ENCODE measurements at regions not wholly inside any gene's neighbourhood (a gene's known extent, or its start where the extent isn't known, plus 50 kb on each side); places are given as distances from the start of the nearest gene placed in this dataset.
"Not testable (repeated sequence)": the region's sequence is repeated elsewhere in the genome, so short reads cannot be mapped to it uniquely, and the experiment has no call there.

DNA sequence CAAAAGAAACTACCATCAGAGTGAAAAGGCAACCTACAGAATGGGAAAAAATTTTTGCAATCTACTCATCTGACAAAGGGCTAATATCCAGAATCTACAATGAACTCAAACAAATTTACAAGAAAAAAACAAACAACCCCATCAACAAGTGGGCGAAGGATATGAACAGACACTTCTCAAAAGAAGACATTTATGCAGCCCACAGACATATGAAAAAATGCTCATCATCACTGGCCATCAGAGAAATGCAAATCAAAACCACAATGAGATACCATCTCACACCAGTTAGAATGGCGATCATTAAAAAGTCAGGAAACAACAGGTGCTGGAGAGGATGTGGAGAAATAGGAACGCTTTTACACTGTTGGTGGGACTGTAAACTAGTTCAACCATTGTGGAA lies 83.9 kb downstream of the GEMIN8 start:
- TF ChIP-seq, protein P1, sequence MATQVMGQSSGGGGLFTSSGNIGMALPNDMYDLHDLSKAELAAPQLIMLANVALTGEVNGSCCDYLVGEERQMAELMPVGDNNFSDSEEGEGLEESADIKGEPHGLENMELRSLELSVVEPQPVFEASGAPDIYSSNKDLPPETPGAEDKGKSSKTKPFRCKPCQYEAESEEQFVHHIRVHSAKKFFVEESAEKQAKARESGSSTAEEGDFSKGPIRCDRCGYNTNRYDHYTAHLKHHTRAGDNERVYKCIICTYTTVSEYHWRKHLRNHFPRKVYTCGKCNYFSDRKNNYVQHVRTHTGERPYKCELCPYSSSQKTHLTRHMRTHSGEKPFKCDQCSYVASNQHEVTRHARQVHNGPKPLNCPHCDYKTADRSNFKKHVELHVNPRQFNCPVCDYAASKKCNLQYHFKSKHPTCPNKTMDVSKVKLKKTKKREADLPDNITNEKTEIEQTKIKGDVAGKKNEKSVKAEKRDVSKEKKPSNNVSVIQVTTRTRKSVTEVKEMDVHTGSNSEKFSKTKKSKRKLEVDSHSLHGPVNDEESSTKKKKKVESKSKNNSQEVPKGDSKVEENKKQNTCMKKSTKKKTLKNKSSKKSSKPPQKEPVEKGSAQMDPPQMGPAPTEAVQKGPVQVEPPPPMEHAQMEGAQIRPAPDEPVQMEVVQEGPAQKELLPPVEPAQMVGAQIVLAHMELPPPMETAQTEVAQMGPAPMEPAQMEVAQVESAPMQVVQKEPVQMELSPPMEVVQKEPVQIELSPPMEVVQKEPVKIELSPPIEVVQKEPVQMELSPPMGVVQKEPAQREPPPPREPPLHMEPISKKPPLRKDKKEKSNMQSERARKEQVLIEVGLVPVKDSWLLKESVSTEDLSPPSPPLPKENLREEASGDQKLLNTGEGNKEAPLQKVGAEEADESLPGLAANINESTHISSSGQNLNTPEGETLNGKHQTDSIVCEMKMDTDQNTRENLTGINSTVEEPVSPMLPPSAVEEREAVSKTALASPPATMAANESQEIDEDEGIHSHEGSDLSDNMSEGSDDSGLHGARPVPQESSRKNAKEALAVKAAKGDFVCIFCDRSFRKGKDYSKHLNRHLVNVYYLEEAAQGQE (IDR thresholded peaks at IDR 0.05; ENCODE audit: insufficient replicate concordance, low read depth): not testable (repeated sequence)
- TF ChIP-seq, protein P2, sequence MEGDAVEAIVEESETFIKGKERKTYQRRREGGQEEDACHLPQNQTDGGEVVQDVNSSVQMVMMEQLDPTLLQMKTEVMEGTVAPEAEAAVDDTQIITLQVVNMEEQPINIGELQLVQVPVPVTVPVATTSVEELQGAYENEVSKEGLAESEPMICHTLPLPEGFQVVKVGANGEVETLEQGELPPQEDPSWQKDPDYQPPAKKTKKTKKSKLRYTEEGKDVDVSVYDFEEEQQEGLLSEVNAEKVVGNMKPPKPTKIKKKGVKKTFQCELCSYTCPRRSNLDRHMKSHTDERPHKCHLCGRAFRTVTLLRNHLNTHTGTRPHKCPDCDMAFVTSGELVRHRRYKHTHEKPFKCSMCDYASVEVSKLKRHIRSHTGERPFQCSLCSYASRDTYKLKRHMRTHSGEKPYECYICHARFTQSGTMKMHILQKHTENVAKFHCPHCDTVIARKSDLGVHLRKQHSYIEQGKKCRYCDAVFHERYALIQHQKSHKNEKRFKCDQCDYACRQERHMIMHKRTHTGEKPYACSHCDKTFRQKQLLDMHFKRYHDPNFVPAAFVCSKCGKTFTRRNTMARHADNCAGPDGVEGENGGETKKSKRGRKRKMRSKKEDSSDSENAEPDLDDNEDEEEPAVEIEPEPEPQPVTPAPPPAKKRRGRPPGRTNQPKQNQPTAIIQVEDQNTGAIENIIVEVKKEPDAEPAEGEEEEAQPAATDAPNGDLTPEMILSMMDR (IDR thresholded peaks at IDR 0.05; ENCODE audit: insufficient read depth, low read length): not testable (repeated sequence)
- not testable (repeated sequence) for TF ChIP-seq POLR2AphosphoS5 (IDR thresholded peaks at IDR 0.05; ENCODE audit: low read depth); GABPA (IDR thresholded peaks at IDR 0.05; ENCODE audit: low read depth); SPI1 (IDR thresholded peaks at IDR 0.05; ENCODE audit: borderline replicate concordance, low read depth)

Data from HL-60 (cell line).